ENCODE measurements at regions not wholly inside any gene's neighbourhood (a gene's known extent, or its start where the extent isn't known, plus 50 kb on each side); places are given as distances from the start of the nearest gene placed in this dataset.

DNA sequence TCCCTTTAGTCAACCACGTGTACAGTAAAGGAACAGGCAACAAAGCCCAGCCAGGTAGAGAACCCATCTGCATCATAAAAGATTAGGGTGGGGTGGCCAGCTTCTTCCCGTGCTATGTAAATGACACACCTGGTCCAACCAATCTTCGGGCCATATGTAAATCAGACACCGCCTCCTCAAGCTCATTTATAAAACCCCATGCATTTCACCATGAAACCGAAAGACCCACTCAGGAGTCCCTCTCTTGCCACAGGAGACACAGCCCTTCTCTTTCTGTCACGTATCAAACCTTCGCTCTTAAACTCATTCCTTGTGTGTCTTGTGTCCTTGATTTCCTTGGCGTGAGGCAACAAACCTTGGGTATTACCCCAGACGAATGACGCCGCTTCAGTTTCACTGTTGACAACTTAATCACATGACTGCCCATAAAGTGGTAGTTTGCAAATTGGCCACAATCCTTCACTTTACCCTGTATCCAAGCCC lies 59.8 kb upstream of the TBPL2 start:
- intact Hi-C loops (cut with DNase I) = no loop called here
- H3K4me1 ChIP-seq = no peaks in the 10 kb centered on the region
- ATAC-seq (no peak), DNase-seq (no peak)
- no peak overlapping the region for H3K27ac ChIP-seq
- H3K36me3 ChIP-seq (ENCODE audit: insufficient read depth in 1 of 2, low read depth in 1 of 2) = no peaks in the 10 kb centered on the region
- no peaks in the 10 kb centered on the region for H3K9me3 ChIP-seq
- no peak overlapping the region for H3K4me3 ChIP-seq
- no peaks in the 10 kb centered on the region for H3K27me3 ChIP-seq (ENCODE audit: insufficient read depth in 3 of 3, low read length in 2 of 3)
- TF ChIP-seq, protein P1, sequence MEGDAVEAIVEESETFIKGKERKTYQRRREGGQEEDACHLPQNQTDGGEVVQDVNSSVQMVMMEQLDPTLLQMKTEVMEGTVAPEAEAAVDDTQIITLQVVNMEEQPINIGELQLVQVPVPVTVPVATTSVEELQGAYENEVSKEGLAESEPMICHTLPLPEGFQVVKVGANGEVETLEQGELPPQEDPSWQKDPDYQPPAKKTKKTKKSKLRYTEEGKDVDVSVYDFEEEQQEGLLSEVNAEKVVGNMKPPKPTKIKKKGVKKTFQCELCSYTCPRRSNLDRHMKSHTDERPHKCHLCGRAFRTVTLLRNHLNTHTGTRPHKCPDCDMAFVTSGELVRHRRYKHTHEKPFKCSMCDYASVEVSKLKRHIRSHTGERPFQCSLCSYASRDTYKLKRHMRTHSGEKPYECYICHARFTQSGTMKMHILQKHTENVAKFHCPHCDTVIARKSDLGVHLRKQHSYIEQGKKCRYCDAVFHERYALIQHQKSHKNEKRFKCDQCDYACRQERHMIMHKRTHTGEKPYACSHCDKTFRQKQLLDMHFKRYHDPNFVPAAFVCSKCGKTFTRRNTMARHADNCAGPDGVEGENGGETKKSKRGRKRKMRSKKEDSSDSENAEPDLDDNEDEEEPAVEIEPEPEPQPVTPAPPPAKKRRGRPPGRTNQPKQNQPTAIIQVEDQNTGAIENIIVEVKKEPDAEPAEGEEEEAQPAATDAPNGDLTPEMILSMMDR (IDR thresholded peaks at IDR 0.05) = no peak
- 86 to 90% (median 86%) methylated on average over 11 of the region's 11 CpGs for WGBS, 3 donors

DNA sequence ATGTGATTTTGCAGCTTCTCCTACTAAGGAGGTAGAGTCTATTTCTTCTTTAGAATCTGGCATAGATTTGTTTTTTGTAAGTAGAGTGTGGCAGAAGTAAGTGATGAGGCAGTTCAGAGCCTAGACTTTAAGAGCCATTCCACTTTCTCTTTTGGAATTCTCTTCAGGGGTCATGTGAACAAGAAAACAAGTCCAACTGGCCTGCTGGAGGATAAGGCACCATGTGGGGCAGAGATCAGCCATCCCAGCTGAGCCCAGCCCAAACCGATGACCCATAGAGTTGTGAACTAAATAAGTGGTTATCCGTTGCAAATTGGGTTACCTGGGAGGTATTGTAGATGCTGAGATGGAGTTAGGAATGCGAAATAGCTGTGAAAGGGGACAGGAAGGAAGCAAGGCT lies 60.3 kb upstream of the TBPL2 start:
- no peak overlapping the region for H3K4me3 ChIP-seq
- no peak for ATAC-seq
- H3K36me3 ChIP-seq (ENCODE audit: insufficient read depth in 1 of 2, low read depth in 1 of 2) = no peaks in the 10 kb centered on the region
- no peaks in the 10 kb centered on the region for H3K27me3 ChIP-seq (ENCODE audit: insufficient read depth in 3 of 3, low read length in 2 of 3)
- DNase-seq = no peak
- WGBS, 3 donors = 90 to 93% (median 90%) methylated on average over 3 of the region's 3 CpGs
- no peak overlapping the region for H3K27ac ChIP-seq
- intact Hi-C loops (cut with DNase I) = no loop called here
- no peaks in the 10 kb centered on the region for H3K4me1 ChIP-seq
- TF ChIP-seq, protein P1 (IDR thresholded peaks at IDR 0.05) = no peak
- H3K9me3 ChIP-seq = no peaks in the 10 kb centered on the region

DNA sequence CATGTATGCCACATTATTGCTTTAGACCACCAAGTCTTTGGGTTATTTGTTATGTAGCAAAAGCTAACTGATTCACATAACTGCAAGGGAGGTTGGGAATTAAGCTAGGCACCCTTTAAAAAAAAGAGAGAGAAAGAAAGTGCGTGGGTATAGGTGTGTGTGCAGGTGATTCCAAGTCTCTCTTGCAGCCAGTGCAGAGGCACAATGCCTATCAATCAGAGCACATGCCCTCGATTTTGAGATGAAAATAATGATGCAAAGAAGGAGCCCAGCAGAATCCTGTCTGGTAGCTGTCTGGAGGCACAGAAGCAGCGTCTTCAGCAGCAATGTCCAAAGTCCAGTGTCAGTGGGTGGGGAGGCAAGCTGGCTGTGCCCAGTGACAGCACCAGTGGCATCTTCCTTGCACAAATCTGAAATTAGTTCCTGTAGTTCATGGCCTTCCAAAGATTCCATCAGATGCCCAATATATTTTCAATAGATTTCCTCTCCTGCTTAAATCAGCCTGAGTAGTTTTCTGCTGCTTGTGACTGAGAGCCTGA lies 62.4 kb upstream of the TBPL2 start:
- TF ChIP-seq, protein P1 (IDR thresholded peaks at IDR 0.05) = no peak
- 76 to 77% (median 76%) methylated on average over 3 of the region's 3 CpGs for WGBS, 3 donors
- no peaks in the 10 kb centered on the region for H3K36me3 ChIP-seq (ENCODE audit: insufficient read depth in 1 of 2, low read depth in 1 of 2)
- no peaks in the 10 kb centered on the region for H3K27me3 ChIP-seq (ENCODE audit: insufficient read depth in 3 of 3, low read length in 2 of 3)
- H3K27ac ChIP-seq = no peak overlapping the region
- ATAC-seq = no peak
- H3K4me3 ChIP-seq = no peak overlapping the region
- intact Hi-C loops (cut with DNase I) = no loop called here
- H3K9me3 ChIP-seq = no peaks in the 10 kb centered on the region
- no peaks in the 10 kb centered on the region for H3K4me1 ChIP-seq
- DNase-seq = no peak

DNA sequence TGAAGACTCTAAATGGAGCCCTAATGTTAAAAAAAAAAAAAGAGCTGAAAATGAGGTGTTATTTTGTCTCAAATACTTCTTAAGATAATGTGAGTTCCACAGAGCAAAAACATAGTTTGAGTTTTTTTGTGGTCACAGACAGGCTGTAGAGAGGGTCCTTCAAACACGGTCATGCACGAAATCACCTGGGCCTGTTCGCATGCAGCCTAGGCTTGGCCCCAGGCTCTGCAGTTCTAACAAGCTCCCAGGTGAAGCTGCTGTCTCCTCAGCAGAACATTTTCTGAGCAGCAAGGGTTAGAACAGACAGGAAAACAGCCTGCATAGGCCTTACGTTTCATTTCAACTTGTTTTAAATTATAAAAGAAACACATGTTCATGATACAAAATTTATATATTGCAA lies 65.4 kb upstream of the TBPL2 start:
- Histone ChIP-seq H3K4me3 (no peak overlapping the region), H3K27ac (no peak overlapping the region), H3K27me3 (ENCODE audit: insufficient read depth in 3 of 3, low read length in 2 of 3) (no peaks in the 10 kb centered on the region), H3K4me1 (no peaks in the 10 kb centered on the region), H3K9me3 (no peaks in the 10 kb centered on the region), H3K36me3 (ENCODE audit: insufficient read depth in 1 of 2, low read depth in 1 of 2) (no peaks in the 10 kb centered on the region)
- DNase-seq (no peak), ATAC-seq (no peak)
- intact Hi-C loops (cut with DNase I) = no loop called here
- TF ChIP-seq, protein P1 (IDR thresholded peaks at IDR 0.05) = no peak
- 89 to 94% (median 92%) methylated on average over 4 of the region's 4 CpGs for WGBS, 3 donors

DNA sequence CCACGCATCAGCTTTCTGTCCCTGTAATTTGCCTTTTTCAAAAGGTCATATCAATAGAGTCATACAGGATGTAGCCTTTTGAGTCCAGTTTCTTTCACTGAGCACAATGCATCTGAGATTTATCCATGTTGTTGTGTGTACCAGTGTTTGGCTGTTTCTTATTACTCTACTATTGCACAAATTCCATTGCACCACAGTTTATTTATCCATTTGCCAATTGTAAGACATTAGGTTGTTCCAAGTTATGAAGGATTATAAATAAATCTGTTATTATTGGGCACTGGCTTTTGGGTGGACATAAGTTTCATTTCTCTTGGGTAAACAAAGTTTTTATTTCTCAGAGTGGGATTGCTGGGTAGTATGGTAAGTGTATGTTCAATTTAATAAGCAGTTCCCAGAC lies 68.3 kb upstream of the TBPL2 start:
- no peak for DNase-seq
- H3K36me3 ChIP-seq (ENCODE audit: insufficient read depth in 1 of 2, low read depth in 1 of 2) = no peaks in the 10 kb centered on the region

More for the DNA sequence above, 68.3 kb upstream of the TBPL2 start:
- H3K4me1 ChIP-seq = no peaks in the 10 kb centered on the region
- TF ChIP-seq, protein P1 (IDR thresholded peaks at IDR 0.05) = no peak
- H3K4me3 ChIP-seq = no peak overlapping the region
- WGBS, 3 donors = 81 to 88% (median 86%) methylated on average over 1 of the region's 1 CpG
- ATAC-seq = no peak
- no peaks in the 10 kb centered on the region for H3K9me3 ChIP-seq
- intact Hi-C loops (cut with DNase I) = no loop called here
- no peak overlapping the region for H3K27ac ChIP-seq
- H3K27me3 ChIP-seq (ENCODE audit: insufficient read depth in 3 of 3, low read length in 2 of 3) = no peaks in the 10 kb centered on the region

Data from psoas muscle (tissue), 7 donors.